ENCODE measurements at regions not wholly inside any gene's neighbourhood (a gene's known extent, or its start where the extent isn't known, plus 50 kb on each side); places are given as distances from the start of the nearest gene placed in this dataset.

DNA sequence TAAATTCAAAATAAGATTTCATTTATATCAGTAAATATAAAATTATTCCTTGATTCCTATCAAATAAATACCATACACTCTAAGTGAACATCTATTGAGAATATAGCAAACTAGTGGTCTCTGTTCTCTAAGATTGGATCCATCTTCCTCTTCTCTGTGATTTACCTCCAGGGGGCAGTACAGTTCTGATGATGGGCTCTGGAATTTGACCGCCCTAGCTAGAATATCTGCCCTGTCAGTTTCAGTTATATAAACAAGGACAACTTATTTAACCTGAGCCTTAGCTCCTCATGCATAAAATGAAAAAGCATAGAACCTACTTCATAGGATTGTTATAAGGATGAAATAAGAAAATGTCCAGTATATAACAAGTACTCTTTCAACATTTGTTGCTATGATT, 171.1 kb upstream of the CCDC54 start:
- no peak overlapping the region for H3K4me3 ChIP-seq (replicated peaks; ENCODE audit: low read depth, low read length)
- peak; percentile 22 for DNase-seq (ENCODE audit: extremely low read depth, low read depth)
- TF ChIP-seq CTCF (IDR thresholded peaks at IDR 0.05; ENCODE audit: low read depth, low read length, missing control alignments), result peak; percentile 66

GRCh38 chr3:107206945-107207344, 170.3 kb upstream of the CCDC54 start:
- H3K4me3 ChIP-seq (replicated peaks; ENCODE audit: low read depth, low read length), result no peak overlapping the region
- DNase-seq (ENCODE audit: extremely low read depth, low read depth), result no peak
- TF ChIP-seq CTCF (IDR thresholded peaks at IDR 0.05; ENCODE audit: low read depth, low read length, missing control alignments), result no peak

GRCh38 chr3:107208100-107208499, 169.1 kb upstream of the CCDC54 start:
- no peak for TF ChIP-seq CTCF (IDR thresholded peaks at IDR 0.05; ENCODE audit: low read depth, low read length, missing control alignments)
- peak; percentile 90 for DNase-seq (ENCODE audit: extremely low read depth, low read depth)
- H3K4me3 ChIP-seq (replicated peaks; ENCODE audit: low read depth, low read length), result no peak overlapping the region

- H3K4me3 ChIP-seq (replicated peaks; ENCODE audit: low read depth, low read length), result no peak overlapping the region
- no peak for DNase-seq (ENCODE audit: extremely low read depth, low read depth)
- TF ChIP-seq CTCF (IDR thresholded peaks at IDR 0.05; ENCODE audit: low read depth, low read length, missing control alignments), result no peak
Measured at GRCh38 chr3:107208796-107209195, 168.4 kb upstream of the CCDC54 start.

GRCh38 chr3:107209302-107209990, 167.8 kb upstream of the CCDC54 start:
- DNase-seq (ENCODE audit: extremely low read depth, low read depth), result no peak
- no peak for TF ChIP-seq CTCF (IDR thresholded peaks at IDR 0.05; ENCODE audit: low read depth, low read length, missing control alignments)
- H3K4me3 ChIP-seq (replicated peaks; ENCODE audit: low read depth, low read length), result no peak overlapping the region

GRCh38 chr3:107211608-107212007, 165.6 kb upstream of the CCDC54 start:
- DNase-seq (ENCODE audit: extremely low read depth, low read depth), result peak; percentile 14
- H3K4me3 ChIP-seq (replicated peaks; ENCODE audit: low read depth, low read length), result no peak overlapping the region
- no peak for TF ChIP-seq CTCF (IDR thresholded peaks at IDR 0.05; ENCODE audit: low read depth, low read length, missing control alignments)

DNA sequence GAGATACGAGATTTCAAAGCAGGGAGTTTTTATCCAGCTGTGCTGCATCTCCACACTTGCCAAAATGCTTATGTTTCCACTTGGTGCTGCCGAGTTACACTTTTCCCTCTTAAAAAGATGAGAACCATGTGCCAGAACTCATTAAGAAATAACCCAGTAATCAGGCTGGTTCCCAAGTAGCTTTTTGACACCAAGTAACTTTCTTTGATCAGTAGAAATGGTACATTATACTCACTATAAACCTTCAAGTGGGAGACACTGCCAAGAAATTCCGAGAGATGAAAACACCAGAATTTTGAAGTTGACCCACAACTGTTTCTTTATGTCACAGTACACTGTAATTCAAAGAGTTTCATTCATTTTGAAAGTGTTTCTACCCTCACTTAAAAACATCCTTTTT, 164.6 kb upstream of the CCDC54 start:
- no peak for DNase-seq (ENCODE audit: extremely low read depth, low read depth)
- no peak for TF ChIP-seq CTCF (IDR thresholded peaks at IDR 0.05; ENCODE audit: low read depth, low read length, missing control alignments)
- no peak overlapping the region for H3K4me3 ChIP-seq (replicated peaks; ENCODE audit: low read depth, low read length)

Data from HFF-Myc (cell line).